ENCODE measurements at regions not wholly inside any gene's neighbourhood (a gene's known extent, or its start where the extent isn't known, plus 50 kb on each side); places are given as distances from the start of the nearest gene placed in this dataset.

GRCh38 chr5:99379187-99379586, 450.4 kb upstream of the CHD1 start:
- Histone ChIP-seq H3K4me3 (ENCODE audit: low read depth, low read length) (no peak overlapping the region), H3K9me3 (0 out of 2 replicates have a peak, but pooled peaks cover 5% of the 10 kb centered on the region), H3K27me3 (replicated peaks; ENCODE audit: control insufficient read depth, insufficient read depth, low read length) (no peaks in the 10 kb centered on the region), H3K36me3 (ENCODE audit: control insufficient read depth, insufficient read depth, low read length) (no peaks in the 10 kb centered on the region), H3K4me1 (no peaks in the 10 kb centered on the region)
- no peaks in the 10 kb centered on the region for H3K36me3 Mint-ChIP-seq (ENCODE audit: insufficient read depth, unreplicated experiment)
- no peak overlapping the region for H3K4me3 Mint-ChIP-seq (ENCODE audit: unreplicated experiment)
- H3K9me3 Mint-ChIP-seq (ENCODE audit: unreplicated experiment) = no peaks in the 10 kb centered on the region
- no peak for TF ChIP-seq CTCF (IDR thresholded peaks at IDR 0.05; ENCODE audit: insufficient read depth in 1 of 2, low read depth in 1 of 2, low read length in 1 of 2, severe bottlenecking in 1 of 2, unreplicated experiment in 1 of 2)
- ChIA-PET POLR2A (no interaction called here), CTCF (no interaction called here)
- no TSS peak for BruUV-seq (replicated peaks)
- no peak for DNase-seq
- intact Hi-C loops (cut with micrococcal nuclease; ENCODE audit: unreplicated experiment) = no loop called here
- no peaks in the 10 kb centered on the region for H3K27me3 Mint-ChIP-seq (ENCODE audit: insufficient read depth, unreplicated experiment)
- no peak overlapping the region for H3K27ac Mint-ChIP-seq (ENCODE audit: unreplicated experiment)
- H3K4me1 Mint-ChIP-seq (ENCODE audit: low read depth, unreplicated experiment) = no peaks in the 10 kb centered on the region

- H3K4me3 Mint-ChIP-seq (ENCODE audit: unreplicated experiment) = no peak overlapping the region
- BruUV-seq (replicated peaks) = no TSS peak
- no peak for DNase-seq
- no peaks in the 10 kb centered on the region for H3K4me1 Mint-ChIP-seq (ENCODE audit: low read depth, unreplicated experiment)
- Histone ChIP-seq H3K36me3 (ENCODE audit: control insufficient read depth, insufficient read depth, low read length) (no peaks in the 10 kb centered on the region), H3K4me3 (ENCODE audit: low read depth, low read length) (no peak overlapping the region), H3K4me1 (no peaks in the 10 kb centered on the region), H3K27me3 (replicated peaks; ENCODE audit: control insufficient read depth, insufficient read depth, low read length) (no peaks in the 10 kb centered on the region), H3K9me3 (0 out of 2 replicates have a peak, but pooled peaks cover 2% of the 10 kb centered on the region)
- ChIA-PET POLR2A (no interaction called here), CTCF (no interaction called here)
- no peaks in the 10 kb centered on the region for H3K9me3 Mint-ChIP-seq (ENCODE audit: unreplicated experiment)
- no peaks in the 10 kb centered on the region for H3K36me3 Mint-ChIP-seq (ENCODE audit: insufficient read depth, unreplicated experiment)
- H3K27ac Mint-ChIP-seq (ENCODE audit: unreplicated experiment) = no peak overlapping the region
- no peaks in the 10 kb centered on the region for H3K27me3 Mint-ChIP-seq (ENCODE audit: insufficient read depth, unreplicated experiment)
- intact Hi-C loops (cut with micrococcal nuclease; ENCODE audit: unreplicated experiment) = no loop called here
- TF ChIP-seq CTCF (IDR thresholded peaks at IDR 0.05; ENCODE audit: insufficient read depth in 1 of 2, low read depth in 1 of 2, low read length in 1 of 2, severe bottlenecking in 1 of 2, unreplicated experiment in 1 of 2) = no peak
Observed at GRCh38 chr5:99378443-99378842, 449.6 kb upstream of the CHD1 start.

- TF ChIP-seq CTCF (IDR thresholded peaks at IDR 0.05; ENCODE audit: insufficient read depth in 1 of 2, low read depth in 1 of 2, low read length in 1 of 2, severe bottlenecking in 1 of 2, unreplicated experiment in 1 of 2) = no peak
- BruUV-seq (replicated peaks) = no TSS peak
- no peaks in the 10 kb centered on the region for H3K4me1 ChIP-seq
- Mint-ChIP-seq H3K27me3 (ENCODE audit: insufficient read depth, unreplicated experiment) (no peaks in the 10 kb centered on the region), H3K27ac (ENCODE audit: unreplicated experiment) (no peak overlapping the region), H3K36me3 (ENCODE audit: insufficient read depth, unreplicated experiment) (no peaks in the 10 kb centered on the region), H3K4me3 (ENCODE audit: unreplicated experiment) (no peak overlapping the region), H3K4me1 (ENCODE audit: low read depth, unreplicated experiment) (no peaks in the 10 kb centered on the region), H3K9me3 (ENCODE audit: unreplicated experiment) (no peaks in the 10 kb centered on the region)
- CTCF ChIA-PET = no interaction called here
- no peak overlapping the region for H3K4me3 ChIP-seq (ENCODE audit: low read depth, low read length)
- H3K9me3 ChIP-seq = no peaks in the 10 kb centered on the region
- no peaks in the 10 kb centered on the region for H3K27me3 ChIP-seq (replicated peaks; ENCODE audit: control insufficient read depth, insufficient read depth, low read length)
- POLR2A ChIA-PET = no interaction called here
- DNase-seq = no peak
- no peaks in the 10 kb centered on the region for H3K36me3 ChIP-seq (ENCODE audit: control insufficient read depth, insufficient read depth, low read length)
- intact Hi-C loops (cut with micrococcal nuclease; ENCODE audit: unreplicated experiment) = no loop called here
Observed at GRCh38 chr5:99369797-99370593, 441.2 kb upstream of the CHD1 start.
